ENCODE measurements at regions not wholly inside any gene's neighbourhood (a gene's known extent, or its start where the extent isn't known, plus 50 kb on each side); places are given as distances from the start of the nearest gene placed in this dataset.

DNA sequence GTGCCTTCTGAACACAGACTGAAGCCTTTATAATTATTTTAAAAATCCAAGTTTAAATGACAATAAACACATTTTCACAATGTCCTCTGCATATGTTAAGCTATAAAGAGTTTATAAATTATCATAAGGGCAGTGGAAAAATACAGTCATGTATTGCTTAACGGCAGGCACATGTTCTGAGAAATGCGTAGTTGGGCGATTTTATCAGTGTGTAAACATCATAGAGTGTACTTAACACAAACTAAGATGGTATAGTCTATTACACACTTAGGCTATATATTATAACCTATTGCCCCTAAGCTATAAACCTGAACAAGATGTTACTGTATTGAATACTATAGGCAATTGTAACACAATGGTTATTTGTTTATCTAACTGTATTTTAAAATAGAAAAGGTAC is 254.7 kb downstream of the GABRG1 start:
- TF ChIP-seq POLR2A (IDR thresholded peaks at IDR 0.05) = no peak
- TF ChIP-seq, protein P1, sequence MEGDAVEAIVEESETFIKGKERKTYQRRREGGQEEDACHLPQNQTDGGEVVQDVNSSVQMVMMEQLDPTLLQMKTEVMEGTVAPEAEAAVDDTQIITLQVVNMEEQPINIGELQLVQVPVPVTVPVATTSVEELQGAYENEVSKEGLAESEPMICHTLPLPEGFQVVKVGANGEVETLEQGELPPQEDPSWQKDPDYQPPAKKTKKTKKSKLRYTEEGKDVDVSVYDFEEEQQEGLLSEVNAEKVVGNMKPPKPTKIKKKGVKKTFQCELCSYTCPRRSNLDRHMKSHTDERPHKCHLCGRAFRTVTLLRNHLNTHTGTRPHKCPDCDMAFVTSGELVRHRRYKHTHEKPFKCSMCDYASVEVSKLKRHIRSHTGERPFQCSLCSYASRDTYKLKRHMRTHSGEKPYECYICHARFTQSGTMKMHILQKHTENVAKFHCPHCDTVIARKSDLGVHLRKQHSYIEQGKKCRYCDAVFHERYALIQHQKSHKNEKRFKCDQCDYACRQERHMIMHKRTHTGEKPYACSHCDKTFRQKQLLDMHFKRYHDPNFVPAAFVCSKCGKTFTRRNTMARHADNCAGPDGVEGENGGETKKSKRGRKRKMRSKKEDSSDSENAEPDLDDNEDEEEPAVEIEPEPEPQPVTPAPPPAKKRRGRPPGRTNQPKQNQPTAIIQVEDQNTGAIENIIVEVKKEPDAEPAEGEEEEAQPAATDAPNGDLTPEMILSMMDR (IDR thresholded peaks at IDR 0.05) = no peak
